Suprapubic skin (tissue), 3 donors: ENCODE measurements at regions not wholly inside any gene's neighbourhood (a gene's known extent, or its start where the extent isn't known, plus 50 kb on each side); places are given as distances from the start of the nearest gene placed in this dataset.

Experiments used
- POLR2AphosphoS5 ChIP-seq, 3 donors: sonication (generic); formaldehyde crosslinking; IDR thresholded peaks; one replicate each; pipeline ENCODE4 v1.6.1; 2017; ENCODE audit warnings: antibody characterized with exemption in 3 of 3
- TF ChIP-seq, protein P1 (sequence below), 2 donors: fragments of 200-600 bp in 1 of 2; fragments of 450-650 bp in 1 of 2; sonication (generic) in 1 of 2; IDR thresholded peaks; one replicate each; pipeline ENCODE4 v1.5.1; 2016 to 2019; ENCODE audit warnings: antibody characterized with exemption in 2 of 2, mild to moderate bottlenecking in 1 of 2, moderate library complexity in 1 of 2

DNA sequence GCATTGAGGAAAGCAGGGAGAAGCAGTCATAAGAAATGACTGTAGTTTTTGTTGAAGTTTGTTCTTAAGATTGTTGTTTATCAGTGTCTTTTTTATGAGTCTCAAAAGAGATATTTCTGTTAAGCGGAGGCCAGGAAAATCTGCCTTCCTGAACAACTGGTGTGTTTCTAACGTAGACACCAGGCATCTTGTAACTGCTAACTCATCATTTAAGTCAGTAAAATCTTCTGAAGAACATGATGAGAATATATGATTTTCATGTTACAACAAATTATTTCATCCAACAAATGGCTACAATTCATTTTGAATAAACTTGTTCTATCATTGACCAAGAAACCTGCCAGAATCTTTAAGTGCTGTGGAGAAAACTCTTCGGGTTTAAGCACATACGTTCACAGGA, 84.0 kb downstream of the RPS12 start:
- TF ChIP-seq, protein P1, sequence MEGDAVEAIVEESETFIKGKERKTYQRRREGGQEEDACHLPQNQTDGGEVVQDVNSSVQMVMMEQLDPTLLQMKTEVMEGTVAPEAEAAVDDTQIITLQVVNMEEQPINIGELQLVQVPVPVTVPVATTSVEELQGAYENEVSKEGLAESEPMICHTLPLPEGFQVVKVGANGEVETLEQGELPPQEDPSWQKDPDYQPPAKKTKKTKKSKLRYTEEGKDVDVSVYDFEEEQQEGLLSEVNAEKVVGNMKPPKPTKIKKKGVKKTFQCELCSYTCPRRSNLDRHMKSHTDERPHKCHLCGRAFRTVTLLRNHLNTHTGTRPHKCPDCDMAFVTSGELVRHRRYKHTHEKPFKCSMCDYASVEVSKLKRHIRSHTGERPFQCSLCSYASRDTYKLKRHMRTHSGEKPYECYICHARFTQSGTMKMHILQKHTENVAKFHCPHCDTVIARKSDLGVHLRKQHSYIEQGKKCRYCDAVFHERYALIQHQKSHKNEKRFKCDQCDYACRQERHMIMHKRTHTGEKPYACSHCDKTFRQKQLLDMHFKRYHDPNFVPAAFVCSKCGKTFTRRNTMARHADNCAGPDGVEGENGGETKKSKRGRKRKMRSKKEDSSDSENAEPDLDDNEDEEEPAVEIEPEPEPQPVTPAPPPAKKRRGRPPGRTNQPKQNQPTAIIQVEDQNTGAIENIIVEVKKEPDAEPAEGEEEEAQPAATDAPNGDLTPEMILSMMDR (IDR thresholded peaks at IDR 0.05) = no peak
- no peak for TF ChIP-seq POLR2AphosphoS5 (IDR thresholded peaks at IDR 0.05)
